ENCODE measurements at regions not wholly inside any gene's neighbourhood (a gene's known extent, or its start where the extent isn't known, plus 50 kb on each side); places are given as distances from the start of the nearest gene placed in this dataset.

DNA sequence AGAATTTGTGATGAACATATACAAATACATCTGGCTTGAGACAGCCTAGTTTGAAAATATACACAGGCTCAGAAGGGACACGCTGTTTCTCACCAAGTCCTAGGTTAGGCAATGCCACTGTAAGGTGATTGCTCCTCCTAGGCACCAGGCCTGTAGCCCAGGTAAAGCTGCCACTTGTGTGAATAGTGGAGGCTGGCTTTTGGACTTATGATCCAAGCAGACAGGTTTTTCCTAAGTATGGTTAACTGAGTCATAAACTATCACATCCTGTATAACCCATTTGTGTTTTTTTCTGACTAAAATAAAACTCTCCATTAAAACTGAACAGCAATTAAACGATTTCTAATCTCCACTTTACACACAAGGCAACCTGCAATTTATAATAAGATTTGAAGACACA, 81.0 kb downstream of the SEMA4F start:
- no peak for DNase-seq
- peaks cover 35% of the 10 kb centered on the region for H3K27me3 Mint-ChIP-seq
- H3K4me1 Mint-ChIP-seq, result peaks cover 2% of the 10 kb centered on the region
- no peak overlapping the region for H3K4me3 Mint-ChIP-seq
- H3K9me3 Mint-ChIP-seq, result peaks cover 9% of the 10 kb centered on the region
- no peaks in the 10 kb centered on the region for H3K36me3 Mint-ChIP-seq (ENCODE audit: low read depth)
- no peak overlapping the region for H3K27ac Mint-ChIP-seq
- CTCF ChIA-PET, result interaction anchor here (1.0 kb wide), 1 partner anchor 19 kb away, joined by 3 read pairs; no protein-coding TSS in a partner anchor
- POLR2A ChIA-PET, result no interaction called here

DNA sequence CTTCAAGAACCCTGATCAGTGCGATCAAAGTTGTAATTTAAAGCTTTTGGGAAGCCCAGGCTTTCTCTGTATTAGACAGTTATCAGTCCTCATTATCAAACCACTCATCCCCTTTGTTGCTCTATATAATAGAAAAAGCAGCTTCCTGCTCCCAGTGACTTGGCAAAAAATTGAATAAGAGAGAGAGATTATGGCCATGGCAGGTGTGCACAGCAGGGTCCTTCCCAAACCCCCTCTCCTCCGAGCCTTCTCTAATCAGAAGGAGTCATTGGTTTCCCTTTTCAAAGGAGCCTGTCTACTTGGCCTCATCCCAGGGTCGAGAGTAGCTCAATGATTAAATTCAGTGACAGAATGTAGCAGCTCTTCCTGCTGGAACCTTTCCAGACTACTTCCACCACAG, 81.5 kb downstream of the SEMA4F start:
- DNase-seq, result no peak
- Mint-ChIP-seq H3K27me3 (peaks cover 32% of the 10 kb centered on the region), H3K36me3 (ENCODE audit: low read depth) (no peaks in the 10 kb centered on the region), H3K9me3 (peaks cover 9% of the 10 kb centered on the region), H3K27ac (no peak overlapping the region), H3K4me3 (no peak overlapping the region), H3K4me1 (peaks cover 2% of the 10 kb centered on the region)
- POLR2A ChIA-PET, result no interaction called here
- CTCF ChIA-PET, result no interaction called here

DNA sequence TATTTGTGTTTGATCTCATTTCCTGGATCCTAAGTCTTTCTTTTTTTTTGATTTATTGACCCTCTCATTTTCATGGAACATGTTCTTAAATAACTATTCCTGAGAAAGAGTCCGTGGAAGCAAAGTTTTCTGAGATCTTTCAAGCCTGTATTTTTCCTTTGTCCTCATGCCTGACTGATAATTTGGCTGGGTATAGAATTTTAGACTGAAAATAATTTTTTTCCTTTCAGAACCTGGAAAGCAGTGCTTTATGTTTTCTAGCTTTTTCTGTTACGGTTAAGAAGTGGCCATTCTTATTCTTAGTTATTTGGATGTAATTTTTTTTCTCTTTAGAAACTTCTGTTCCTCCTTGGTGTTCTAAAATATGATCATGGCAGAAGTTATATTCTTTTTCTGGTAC, 82.5 kb downstream of the SEMA4F start:
- Mint-ChIP-seq H3K9me3 (peaks cover 9% of the 10 kb centered on the region), H3K27me3 (peaks cover 27% of the 10 kb centered on the region), H3K36me3 (ENCODE audit: low read depth) (no peaks in the 10 kb centered on the region), H3K27ac (no peak overlapping the region), H3K4me3 (no peak overlapping the region), H3K4me1 (peaks cover 2% of the 10 kb centered on the region)
- no peak for DNase-seq
- ChIA-PET CTCF (no interaction called here), POLR2A (no interaction called here)

DNA sequence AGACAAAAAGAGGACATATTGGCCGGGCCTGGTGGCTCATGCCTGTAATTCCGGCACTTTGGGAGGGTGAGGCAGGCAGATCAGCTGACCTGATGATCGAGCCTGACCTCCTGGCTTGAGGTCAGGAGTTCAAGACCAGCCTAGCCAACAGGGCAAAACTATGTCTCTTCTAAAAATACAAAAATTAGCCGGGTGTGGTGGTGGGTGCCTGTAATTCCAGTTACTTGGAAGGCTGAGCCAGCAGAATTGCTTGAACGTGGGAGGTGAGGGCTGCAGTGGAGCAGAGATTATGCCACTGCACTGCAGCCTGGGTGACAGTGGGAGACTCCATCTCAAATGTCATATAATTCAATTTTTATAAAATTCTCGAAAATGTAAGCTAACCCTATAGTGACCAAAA, 84.5 kb downstream of the SEMA4F start:
- Mint-ChIP-seq H3K4me3 (no peak overlapping the region), H3K4me1 (peaks cover 2% of the 10 kb centered on the region), H3K36me3 (ENCODE audit: low read depth) (no peaks in the 10 kb centered on the region), H3K27me3 (peaks cover 23% of the 10 kb centered on the region), H3K9me3 (peaks cover 9% of the 10 kb centered on the region), H3K27ac (no peak overlapping the region)
- CTCF ChIA-PET, result no interaction called here
- DNase-seq, result no peak
- POLR2A ChIA-PET, result no interaction called here

DNA sequence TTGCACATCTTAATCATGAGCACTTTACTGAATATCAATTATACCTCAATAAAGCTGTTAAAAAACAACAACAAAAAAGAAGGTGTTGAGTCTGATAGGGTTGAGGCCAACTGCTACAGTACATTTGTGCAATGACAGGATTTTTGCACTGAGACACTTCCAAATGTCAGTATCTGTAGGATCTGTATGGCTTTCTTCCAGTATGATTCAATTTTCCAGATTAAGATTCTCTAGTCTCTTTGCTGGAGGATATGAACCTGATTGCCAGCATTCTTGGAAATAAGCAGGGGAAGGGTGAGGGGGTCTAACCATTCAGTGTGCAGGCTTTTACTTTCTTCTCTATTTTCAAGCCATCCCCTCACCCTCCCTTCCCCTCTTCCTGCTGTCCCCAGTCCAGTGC, 85.1 kb downstream of the SEMA4F start:
- ChIA-PET POLR2A (no interaction called here), CTCF (no interaction called here)
- no peak for DNase-seq
- Mint-ChIP-seq H3K9me3 (peaks cover 9% of the 10 kb centered on the region), H3K27ac (no peak overlapping the region), H3K27me3 (peaks cover 18% of the 10 kb centered on the region), H3K4me1 (peaks cover 2% of the 10 kb centered on the region), H3K36me3 (ENCODE audit: low read depth) (no peaks in the 10 kb centered on the region), H3K4me3 (no peak overlapping the region)

DNA sequence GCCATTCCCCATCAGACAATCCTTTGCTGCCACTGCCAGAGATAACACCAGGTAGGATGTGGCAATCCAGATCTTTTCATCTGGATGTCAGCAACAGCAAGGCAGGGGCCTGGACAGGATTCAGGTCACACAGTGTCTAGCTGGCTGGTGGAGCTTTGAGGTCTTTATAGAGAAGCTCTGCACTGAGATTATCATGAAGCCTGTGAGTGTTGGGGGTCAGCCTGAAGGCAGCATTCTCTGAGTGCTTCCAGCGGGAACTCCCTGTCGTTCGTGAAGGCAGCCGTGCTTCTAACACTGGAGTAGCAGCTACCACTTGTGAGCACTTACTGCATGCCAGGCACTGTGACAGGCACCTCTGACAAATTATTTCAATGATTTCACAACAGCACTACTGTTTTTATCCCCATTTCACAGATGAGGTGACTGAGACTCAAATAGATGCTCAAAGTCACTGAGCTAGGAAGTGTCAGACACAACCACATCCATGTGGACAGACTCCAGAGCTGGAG, 85.7 kb downstream of the SEMA4F start:
- H3K36me3 Mint-ChIP-seq (ENCODE audit: low read depth), result no peaks in the 10 kb centered on the region
- DNase-seq, result no peak
- ChIA-PET POLR2A (no interaction called here), CTCF (no interaction called here)
- H3K27ac Mint-ChIP-seq, result no peak overlapping the region
- H3K9me3 Mint-ChIP-seq, result peaks cover 9% of the 10 kb centered on the region
- H3K4me1 Mint-ChIP-seq, result peaks cover 2% of the 10 kb centered on the region
- no peak overlapping the region for H3K4me3 Mint-ChIP-seq
- H3K27me3 Mint-ChIP-seq, result peaks cover 14% of the 10 kb centered on the region

DNA sequence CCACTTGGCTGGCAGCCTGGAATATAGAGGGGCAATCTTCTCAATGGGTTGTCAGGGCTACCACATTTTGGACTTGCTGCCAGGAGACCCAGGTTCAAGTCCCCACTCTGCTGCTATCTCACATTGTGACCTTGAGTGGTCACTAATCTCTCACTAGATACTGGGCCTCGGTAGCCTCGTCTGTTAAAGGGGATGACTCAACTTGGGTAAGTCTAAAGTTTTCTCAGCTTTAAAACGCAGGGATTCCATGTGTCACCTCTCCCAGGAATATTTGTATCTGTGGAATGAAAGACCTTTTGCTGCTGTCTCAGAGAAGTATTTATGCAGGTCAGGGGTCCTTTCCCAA, 86.3 kb downstream of the SEMA4F start:
- Mint-ChIP-seq H3K4me1 (no peaks in the 10 kb centered on the region), H3K27ac (no peak overlapping the region), H3K36me3 (ENCODE audit: low read depth) (no peaks in the 10 kb centered on the region), H3K27me3 (peaks cover 14% of the 10 kb centered on the region), H3K9me3 (peaks cover 9% of the 10 kb centered on the region), H3K4me3 (no peak overlapping the region)
- ChIA-PET CTCF (no interaction called here), POLR2A (no interaction called here)
- no peak for DNase-seq

DNA sequence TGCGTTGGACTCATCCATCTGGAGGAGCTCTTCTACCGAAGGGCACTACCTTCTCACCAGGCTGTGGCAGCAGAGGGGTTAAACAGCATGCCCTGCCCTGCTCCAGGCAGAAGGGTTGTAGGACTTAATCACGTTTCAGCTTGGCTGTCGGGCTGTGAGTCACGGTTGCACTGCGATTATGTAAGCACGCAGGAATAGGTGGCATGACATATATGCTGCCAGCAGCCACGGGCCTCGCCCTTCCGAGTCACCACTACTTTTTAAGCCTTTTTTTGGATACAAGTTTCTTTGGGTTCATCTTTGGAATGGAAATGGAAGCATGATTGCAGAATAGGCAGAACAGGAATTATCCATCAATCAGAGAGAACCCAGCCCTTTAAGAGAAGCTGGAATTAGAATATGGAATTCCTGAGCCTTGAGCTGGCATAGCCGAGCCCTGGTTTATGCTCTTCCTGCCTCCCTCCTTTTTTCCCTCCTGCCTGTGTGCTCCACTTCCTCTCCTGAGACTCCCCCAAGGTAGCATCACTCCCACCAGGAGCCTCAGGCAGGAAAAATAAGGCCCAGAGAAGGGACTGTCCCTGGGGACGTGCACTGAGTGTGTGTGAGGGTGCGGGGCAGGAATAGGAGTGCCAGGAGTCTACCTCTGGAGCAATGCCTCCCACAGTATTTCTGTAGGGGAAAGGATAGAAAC, 86.8 kb downstream of the SEMA4F start:
- H3K4me3 Mint-ChIP-seq, result no peak overlapping the region
- peaks cover 14% of the 10 kb centered on the region for H3K27me3 Mint-ChIP-seq
- POLR2A ChIA-PET, result no interaction called here
- no peak for DNase-seq
- peaks cover 9% of the 10 kb centered on the region for H3K9me3 Mint-ChIP-seq
- CTCF ChIA-PET, result no interaction called here
- no peaks in the 10 kb centered on the region for H3K4me1 Mint-ChIP-seq
- H3K36me3 Mint-ChIP-seq (ENCODE audit: low read depth), result no peaks in the 10 kb centered on the region
- H3K27ac Mint-ChIP-seq, result no peak overlapping the region

DNA sequence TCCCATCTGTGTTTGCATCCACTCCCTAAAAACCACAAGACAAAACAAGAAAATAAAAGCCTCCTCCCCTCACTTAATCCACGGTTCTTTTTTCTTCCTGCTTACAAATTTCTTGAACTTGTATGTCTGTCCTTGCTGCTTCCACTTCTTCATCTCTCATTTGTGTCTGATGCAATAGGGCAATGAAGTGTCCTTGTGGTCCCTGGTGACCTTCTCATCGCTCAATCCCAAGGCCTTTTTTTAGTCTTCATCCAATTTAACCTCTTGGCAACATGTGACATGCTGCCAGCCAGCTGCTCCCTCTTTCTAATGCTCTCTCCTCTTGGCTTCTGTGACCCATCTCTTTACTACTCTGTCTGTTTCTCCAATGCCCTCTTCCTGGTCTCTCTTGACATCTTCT, 87.6 kb downstream of the SEMA4F start:
- no peak for DNase-seq
- Mint-ChIP-seq H3K9me3 (peaks cover 6% of the 10 kb centered on the region), H3K36me3 (ENCODE audit: low read depth) (no peaks in the 10 kb centered on the region), H3K27ac (no peak overlapping the region), H3K27me3 (peaks cover 11% of the 10 kb centered on the region), H3K4me3 (no peak overlapping the region), H3K4me1 (no peaks in the 10 kb centered on the region)
- ChIA-PET POLR2A (no interaction called here), CTCF (no interaction called here)

DNA sequence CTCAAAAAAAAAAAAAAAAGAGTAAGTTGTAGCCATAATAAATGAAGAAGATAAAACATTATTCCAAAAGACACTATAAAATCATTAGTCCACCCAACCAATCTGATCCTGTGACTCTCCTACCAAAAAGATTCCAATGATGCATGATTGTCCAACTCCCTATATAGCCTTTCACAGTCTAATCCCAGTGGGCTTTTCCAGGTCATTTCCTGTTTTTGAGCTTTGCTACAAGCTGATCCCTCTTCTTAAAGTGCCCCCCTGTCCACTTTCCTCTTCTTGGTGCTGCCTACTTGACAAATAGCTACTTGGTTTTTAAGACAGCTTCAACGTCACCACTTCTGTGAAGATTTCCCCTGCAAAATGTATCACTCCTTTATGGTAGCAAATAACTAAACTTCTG, 88.4 kb downstream of the SEMA4F start:
- Mint-ChIP-seq H3K4me3 (no peak overlapping the region), H3K4me1 (no peaks in the 10 kb centered on the region), H3K27ac (no peak overlapping the region), H3K27me3 (peaks cover 6% of the 10 kb centered on the region), H3K9me3 (peaks cover under 1% of the 10 kb centered on the region), H3K36me3 (ENCODE audit: low read depth) (no peaks in the 10 kb centered on the region)
- POLR2A ChIA-PET, result no interaction called here
- CTCF ChIA-PET, result interaction anchor here (1.0 kb wide), 1 partner anchor 10 kb away, joined by 3 read pairs; no protein-coding TSS in a partner anchor
- no peak for DNase-seq

DNA sequence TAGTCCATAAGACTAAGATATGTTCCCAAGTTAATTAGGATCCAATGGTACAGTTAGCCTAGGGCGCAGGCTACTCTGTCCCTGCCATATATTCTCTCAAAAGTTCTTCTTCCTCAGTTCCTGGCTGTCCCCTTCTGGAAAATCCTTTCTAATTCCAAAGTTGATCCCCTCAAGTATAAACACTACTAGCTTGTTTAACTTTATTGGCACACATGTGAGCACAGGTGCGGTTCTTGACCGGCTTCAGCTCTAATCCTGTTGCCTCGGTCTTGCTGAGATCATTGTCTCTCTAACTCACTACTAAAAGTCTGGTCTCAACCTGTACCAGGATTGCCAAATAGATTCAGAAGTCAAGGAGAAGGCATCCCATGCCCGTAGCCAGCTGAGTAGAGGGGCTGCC, 89.0 kb downstream of the SEMA4F start:
- H3K27me3 Mint-ChIP-seq, result peaks cover 6% of the 10 kb centered on the region
- CTCF ChIA-PET, result interaction anchor here (0.6 to 1.0 kb wide), 2 partner anchors 9 to 50 kb away, joined by 3 read pairs; no protein-coding TSS in a partner anchor
- H3K27ac Mint-ChIP-seq, result no peak overlapping the region
- no peaks in the 10 kb centered on the region for H3K4me1 Mint-ChIP-seq
- POLR2A ChIA-PET, result no interaction called here
- no peak for DNase-seq
- H3K4me3 Mint-ChIP-seq, result no peak overlapping the region
- H3K36me3 Mint-ChIP-seq (ENCODE audit: low read depth), result no peaks in the 10 kb centered on the region
- H3K9me3 Mint-ChIP-seq, result no peaks in the 10 kb centered on the region

DNA sequence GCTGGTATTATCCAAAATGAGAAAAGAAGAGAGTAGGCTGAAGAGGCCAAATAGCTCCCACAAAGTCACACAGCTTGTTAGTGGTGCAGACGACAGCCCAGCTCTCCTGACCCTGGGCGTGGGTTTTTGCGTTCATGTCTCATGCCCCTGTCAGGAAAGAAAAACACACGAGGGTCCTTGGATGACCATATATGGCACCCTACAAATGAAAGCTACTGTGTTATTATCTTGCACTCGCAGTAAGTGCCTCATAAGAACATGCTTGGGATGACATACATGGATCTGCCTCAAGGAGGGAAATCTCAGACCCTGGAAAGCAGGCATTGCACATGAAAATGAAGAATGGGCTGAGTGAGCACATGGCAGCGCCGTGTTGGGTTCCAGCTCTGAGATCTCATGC, 89.7 kb downstream of the SEMA4F start:
- H3K4me1 Mint-ChIP-seq, result no peaks in the 10 kb centered on the region
- H3K9me3 Mint-ChIP-seq, result no peaks in the 10 kb centered on the region
- peaks cover 7% of the 10 kb centered on the region for H3K27me3 Mint-ChIP-seq
- ChIA-PET POLR2A (no interaction called here), CTCF (interaction anchor here (1.0 kb wide), 1 partner anchor 8 kb away, joined by 3 read pairs; no protein-coding TSS in a partner anchor)
- no peaks in the 10 kb centered on the region for H3K36me3 Mint-ChIP-seq (ENCODE audit: low read depth)
- H3K27ac Mint-ChIP-seq, result no peak overlapping the region
- H3K4me3 Mint-ChIP-seq, result no peak overlapping the region
- DNase-seq, result no peak

DNA sequence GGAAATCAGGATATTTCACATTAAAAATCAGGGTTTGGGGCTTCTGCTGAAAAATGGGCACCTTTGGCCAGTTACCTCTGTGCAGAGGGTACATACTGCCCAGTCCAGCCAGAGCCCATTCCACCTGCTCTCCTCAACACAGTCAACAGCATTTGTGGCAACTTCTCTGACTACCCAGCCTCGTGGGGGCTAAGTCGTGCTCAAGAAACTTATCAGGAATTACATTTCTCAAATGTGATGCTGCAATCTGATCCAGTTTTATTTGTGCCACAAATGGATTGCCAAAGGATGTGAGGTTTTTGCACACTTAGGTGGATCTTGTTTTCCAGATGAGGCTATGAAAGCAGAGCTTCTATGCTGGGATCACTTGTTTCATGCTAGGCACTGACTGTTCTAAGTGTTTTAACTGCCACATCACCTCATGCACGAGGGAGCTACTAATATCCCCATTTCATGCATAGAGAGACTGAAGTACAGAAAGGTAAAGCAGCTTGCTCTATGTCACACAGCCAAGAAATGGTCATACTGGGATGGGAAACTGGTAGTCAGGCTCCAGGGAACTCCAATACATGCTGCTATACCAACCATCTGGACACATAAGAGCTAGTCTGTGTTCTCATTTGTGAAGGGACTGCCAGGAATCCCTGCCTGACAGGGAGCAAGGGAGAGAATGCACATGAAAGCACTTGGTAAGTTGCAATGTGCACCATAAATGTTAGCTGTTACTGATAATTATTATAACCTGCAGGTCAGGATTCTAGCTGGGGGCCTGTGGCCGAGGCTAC, 89.0 kb upstream of the HK2 start:
- H3K4me3 Mint-ChIP-seq, result no peak overlapping the region
- no peaks in the 10 kb centered on the region for H3K9me3 Mint-ChIP-seq
- no peaks in the 10 kb centered on the region for H3K4me1 Mint-ChIP-seq
- no peaks in the 10 kb centered on the region for H3K36me3 Mint-ChIP-seq (ENCODE audit: low read depth)
- ChIA-PET CTCF (no interaction called here), POLR2A (no interaction called here)
- DNase-seq, result no peak
- H3K27me3 Mint-ChIP-seq, result peaks cover 9% of the 10 kb centered on the region
- no peak overlapping the region for H3K27ac Mint-ChIP-seq

DNA sequence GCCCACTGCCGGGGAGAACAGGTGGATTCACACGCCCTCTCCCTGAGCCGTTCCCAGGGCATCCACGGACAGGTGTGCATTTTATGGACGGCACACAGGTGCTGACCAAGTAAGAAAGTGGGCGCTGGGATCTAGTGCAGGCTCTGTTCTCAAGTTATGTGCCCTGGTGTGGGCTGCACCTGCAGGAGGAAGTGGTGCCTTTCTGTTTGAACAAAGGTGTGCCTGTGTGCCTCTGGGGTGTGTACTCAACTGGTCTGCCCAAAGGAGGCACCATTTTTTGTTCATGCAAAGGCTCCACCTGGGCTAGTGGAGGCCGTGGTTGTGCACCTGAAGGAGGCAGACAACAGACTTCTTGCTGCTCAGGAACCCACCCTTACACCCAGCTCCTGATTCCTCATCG, 88.2 kb upstream of the HK2 start:
- POLR2A ChIA-PET, result no interaction called here
- H3K9me3 Mint-ChIP-seq, result no peaks in the 10 kb centered on the region
- CTCF ChIA-PET, result no interaction called here
- no peak overlapping the region for H3K27ac Mint-ChIP-seq
- no peak overlapping the region for H3K4me3 Mint-ChIP-seq
- H3K36me3 Mint-ChIP-seq (ENCODE audit: low read depth), result no peaks in the 10 kb centered on the region
- DNase-seq, result no peak
- H3K4me1 Mint-ChIP-seq, result no peaks in the 10 kb centered on the region
- H3K27me3 Mint-ChIP-seq, result peaks cover 9% of the 10 kb centered on the region

Measured in activated CD4-positive, alpha-beta memory T cell treated with anti-CD3 and anti-CD28 coated beads, Interleukin-2, amount 10 ng/mL, durations not matched to agents 7 days and 5 days (primary cell).